GM12892 (cell line): ENCODE measurements at regions not wholly inside any gene's neighbourhood (a gene's known extent, or its start where the extent isn't known, plus 50 kb on each side); places are given as distances from the start of the nearest gene placed in this dataset.

ENCODE experiments used
- POLR2A ChIP-seq: IDR thresholded peaks from 2 replicates; pipeline ENCODE4 v1.6.1; 2011; ENCODE audit warnings: low read depth, low read length, control low read depth
- POLR2AphosphoS5 ChIP-seq: IDR thresholded peaks from 2 replicates; pipeline ENCODE4 v1.6.1; 2011; ENCODE audit warnings: low read depth, low read length, control low read depth

- no peak for TF ChIP-seq POLR2AphosphoS5
- TF ChIP-seq POLR2A: no peak
Measured at GRCh38 chr10:89867964-89868363, 166.6 kb downstream of the KIF20B start.
